DMS 273 treated with DMSO at 0.1 percent for 48 hours (cell line): ENCODE measurements at regions not wholly inside any gene's neighbourhood (a gene's known extent, or its start where the extent isn't known, plus 50 kb on each side); places are given as distances from the start of the nearest gene placed in this dataset.
"Not testable (repeated sequence)": the region's sequence is repeated elsewhere in the genome, so short reads cannot be mapped to it uniquely, and the experiment has no call there.

Source experiments
- DNase-seq: peaks from one replicate; lab custom pipeline; 2025; lab: John Stamatoyannopoulos, UW

- no peak for DNase-seq
These were observed 452.5 kb downstream of the ZNF516 start for GRCh38 chr18:76042511-76042910.

- no peak for DNase-seq
These were observed 476.8 kb downstream of the ZNF516 start for GRCh38 chr18:76018210-76018609.

- no peak for DNase-seq
These were observed 482.0 kb downstream of the ZNF516 start for GRCh38 chr18:76013057-76013456.

- DNase-seq = no peak
These were observed 489.3 kb downstream of the ZNF516 start for GRCh38 chr18:76005632-76006208.

GRCh38 chr18:75987913-75988312 is 507.1 kb downstream of the ZNF516 start:
- not testable (repeated sequence) for DNase-seq

GRCh38 chr18:75984853-75985252 is 510.2 kb downstream of the ZNF516 start:
- DNase-seq = no peak

- DNase-seq = no peak
These were observed 513.9 kb downstream of the ZNF516 start for GRCh38 chr18:75981102-75981501.

GRCh38 chr18:75977081-75977480 is 518.0 kb downstream of the ZNF516 start:
- DNase-seq = no peak

GRCh38 chr18:75970212-75970611 is 524.8 kb downstream of the ZNF516 start:
- no peak for DNase-seq

- DNase-seq = no peak
These were observed 528.6 kb downstream of the ZNF516 start for GRCh38 chr18:75966431-75966830.

GRCh38 chr18:75962036-75962572 is 532.9 kb downstream of the ZNF516 start:
- no peak for DNase-seq

GRCh38 chr18:75960356-75960755 is 532.9 kb upstream of the SMIM21 start:
- DNase-seq = not testable (repeated sequence)

GRCh38 chr18:75959150-75959549 is 531.6 kb upstream of the SMIM21 start:
- no peak for DNase-seq

GRCh38 chr18:75958683-75959082 is 531.2 kb upstream of the SMIM21 start:
- DNase-seq = no peak

GRCh38 chr18:75945265-75945933 is 517.9 kb upstream of the SMIM21 start:
- DNase-seq = no peak

GRCh38 chr18:75937306-75937705 is 509.8 kb upstream of the SMIM21 start:
- DNase-seq = no peak

GRCh38 chr18:75936862-75937261 is 509.4 kb upstream of the SMIM21 start:
- no peak for DNase-seq

- DNase-seq = no peak
These were observed 503.6 kb upstream of the SMIM21 start for GRCh38 chr18:75931079-75931478.

- no peak for DNase-seq
These were observed 501.2 kb upstream of the SMIM21 start for GRCh38 chr18:75928706-75929105.

- DNase-seq = no peak
These were observed 500.3 kb upstream of the SMIM21 start for GRCh38 chr18:75927791-75928190.

GRCh38 chr18:75926811-75927210 is 499.3 kb upstream of the SMIM21 start:
- no peak for DNase-seq

- DNase-seq = no peak
These were observed 495.7 kb upstream of the SMIM21 start for GRCh38 chr18:75923169-75923568.

GRCh38 chr18:75916624-75916982 is 489.1 kb upstream of the SMIM21 start:
- DNase-seq = no peak
